ENCODE measurements at regions not wholly inside any gene's neighbourhood (a gene's known extent, or its start where the extent isn't known, plus 50 kb on each side); places are given as distances from the start of the nearest gene placed in this dataset.

DNA sequence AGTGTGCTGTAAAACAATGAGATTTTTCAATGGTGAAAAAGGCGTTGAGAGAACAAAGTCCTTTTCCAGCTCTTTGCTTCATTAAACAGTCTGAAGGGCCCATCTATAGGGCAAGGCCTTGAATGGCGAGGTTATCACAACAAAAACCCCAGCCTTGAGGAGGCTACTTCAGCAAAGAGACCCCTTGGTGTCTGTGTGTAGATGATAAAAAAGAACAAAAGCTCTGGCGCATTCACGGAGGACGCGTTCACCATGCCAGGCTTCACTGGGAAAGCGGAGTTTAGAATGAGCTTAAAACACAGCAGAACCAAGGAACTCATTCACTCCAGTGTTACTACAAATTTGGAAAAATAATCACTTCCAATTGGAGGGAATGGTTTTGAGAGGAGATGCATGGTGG lies 530.0 kb upstream of the ARGLU1 start:
- POLR2A ChIA-PET = no interaction called here
- no peak for ATAC-seq

GRCh38 chr13:107095876-107096275 lies 527.9 kb upstream of the ARGLU1 start:
- H3K4me3 ChIP-seq = no peak overlapping the region
- no peaks in the 10 kb centered on the region for H3K9me3 ChIP-seq (replicated peaks; ENCODE audit: control insufficient read depth, insufficient read depth, low read depth, low read length)
- ChIA-PET POLR2A (no interaction called here), CTCF (ENCODE audit: low intra/inter-chr PET ratio) (no interaction called here)
- H2AFZ ChIP-seq (ENCODE audit: low read depth, low read length) = no peak overlapping the region
- DNase-seq (ENCODE audit: extremely low read depth in 1 of 4, low spot score in 3 of 4) (no peak), ATAC-seq (no peak), FAIRE-seq (no peak)
- no TSS peak for BruUV-seq (replicated peaks)
- H3K9ac ChIP-seq (ENCODE audit: insufficient read depth in 1 of 2, low read depth in 2 of 2, low read length in 2 of 2) = no peak overlapping the region
- TF ChIP-seq SLC30A9 (CRISPR knock-in tag; IDR thresholded peaks at IDR 0.05) (no peak), BHLHE40 (IDR thresholded peaks at IDR 0.05; ENCODE audit: low read length) (no peak), ZNF695 (CRISPR knock-in tag; IDR thresholded peaks at IDR 0.05) (no peak), ZNF347 (CRISPR knock-in tag; IDR thresholded peaks at IDR 0.05; ENCODE audit: low read depth) (no peak), TOE1 (IDR thresholded peaks at IDR 0.05; ENCODE audit: borderline replicate concordance) (no peak), TOE1 (CRISPR knock-in tag; IDR thresholded peaks at IDR 0.05; ENCODE audit: borderline replicate concordance, low read depth) (no peak), RAD51 (IDR thresholded peaks at IDR 0.05; ENCODE audit: borderline replicate concordance, low read depth) (no peak), ZNF785 (CRISPR knock-in tag; IDR thresholded peaks at IDR 0.05) (no peak), PML (IDR thresholded peaks at IDR 0.05; ENCODE audit: low read length) (no peak), ZBTB1 (CRISPR knock-in tag; IDR thresholded peaks at IDR 0.05; ENCODE audit: borderline replicate concordance, low read depth) (no peak), SMARCB1 (IDR thresholded peaks at IDR 0.05; ENCODE audit: insufficient read length, low read depth) (no peak), ZNF23 (CRISPR knock-in tag; IDR thresholded peaks at IDR 0.05) (no peak), ZNF184 (CRISPR knock-in tag; IDR thresholded peaks at IDR 0.05) (no peak), EGR1 (conservative IDR thresholded peaks at IDR 0.05) (no peak), RNF2 (IDR thresholded peaks at IDR 0.05) (no peak), NFE2 (IDR thresholded peaks at IDR 0.05; ENCODE audit: low read depth) (no peak)
- H4K20me1 ChIP-seq (replicated peaks; ENCODE audit: control insufficient read depth, insufficient read depth, low read length) = no peaks in the 10 kb centered on the region
- H3K27me3 ChIP-seq (ENCODE audit: control insufficient read depth in 2 of 2, insufficient read depth in 2 of 2, low read length in 2 of 2) = no peaks in the 10 kb centered on the region
- intact Hi-C loops (cut with micrococcal nuclease) = no loop called here
- no peaks in the 10 kb centered on the region for H3K36me3 ChIP-seq (ENCODE audit: control insufficient read depth, insufficient read depth, low read length)
- H3K9me1 ChIP-seq (ENCODE audit: control insufficient read depth, insufficient read depth, low read length) = no peaks in the 10 kb centered on the region
- no peak overlapping the region for H3K27ac ChIP-seq (ENCODE audit: extremely low read depth, low read depth, low read length)
- no peaks in the 10 kb centered on the region for H3K4me1 ChIP-seq (replicated peaks in 1 of 2; ENCODE audit: control insufficient read depth in 2 of 2, insufficient read depth in 2 of 2, low read length in 2 of 2)
- H3K79me2 ChIP-seq (ENCODE audit: control insufficient read depth, insufficient read depth, low read length) = no peaks in the 10 kb centered on the region
- in situ Hi-C loops (cut with MboI) = no loop called here
- H3K4me2 ChIP-seq (ENCODE audit: insufficient read depth, low read length) = no peak overlapping the region
- WGBS (ENCODE audit: insufficient coverage, low coverage, missing lambda C conversion rate) = 0% methylated on average over 2 of the region's 2 CpGs

More for the DNA sequence above, 530.0 kb upstream of the ARGLU1 start:
- Histone ChIP-seq H3K27me3 (ENCODE audit: control insufficient read depth in 2 of 2, insufficient read depth in 2 of 2, low read length in 2 of 2) (no peaks in the 10 kb centered on the region), H3K9ac (ENCODE audit: insufficient read depth in 1 of 2, low read depth in 2 of 2, low read length in 2 of 2) (no peak overlapping the region), H3K79me2 (ENCODE audit: control insufficient read depth, insufficient read depth, low read length) (no peaks in the 10 kb centered on the region), H3K4me1 (replicated peaks in 1 of 2; ENCODE audit: control insufficient read depth in 2 of 2, insufficient read depth in 2 of 2, low read length in 2 of 2) (no peaks in the 10 kb centered on the region), H3K9me3 (replicated peaks; ENCODE audit: control insufficient read depth, insufficient read depth, low read depth, low read length) (no peaks in the 10 kb centered on the region), H4K20me1 (replicated peaks; ENCODE audit: control insufficient read depth, insufficient read depth, low read length) (no peaks in the 10 kb centered on the region), H3K4me2 (ENCODE audit: insufficient read depth, low read length) (no peak overlapping the region), H2AFZ (ENCODE audit: low read depth, low read length) (no peak overlapping the region), H3K9me1 (ENCODE audit: control insufficient read depth, insufficient read depth, low read length) (no peaks in the 10 kb centered on the region), H3K4me3 (no peak overlapping the region), H3K36me3 (ENCODE audit: control insufficient read depth, insufficient read depth, low read length) (no peaks in the 10 kb centered on the region), H3K27ac (ENCODE audit: extremely low read depth, low read depth, low read length) (no peak overlapping the region)
- WGBS (ENCODE audit: insufficient coverage, low coverage, missing lambda C conversion rate) = 2% methylated on average over 7 of the region's 7 CpGs
- BruUV-seq (replicated peaks) = no TSS peak
- FAIRE-seq (no peak), DNase-seq (ENCODE audit: extremely low read depth in 1 of 4, low spot score in 3 of 4) (no peak)
- in situ Hi-C loops (cut with MboI) = no loop called here
- intact Hi-C loops (cut with micrococcal nuclease) = no loop called here
- CTCF ChIA-PET (ENCODE audit: low intra/inter-chr PET ratio) = no interaction called here
- no peak for TF ChIP-seq NFE2L1 (tag; IDR thresholded peaks at IDR 0.05; ENCODE audit: borderline replicate concordance, low read depth)

Data from K562 (cell line).